Peyer's patch (tissue), 4 donors: ENCODE measurements at regions not wholly inside any gene's neighbourhood (a gene's known extent, or its start where the extent isn't known, plus 50 kb on each side); places are given as distances from the start of the nearest gene placed in this dataset.
"Not testable (repeated sequence)": the region's sequence is repeated elsewhere in the genome, so short reads cannot be mapped to it uniquely, and the experiment has no call there.

Source experiments
- DNase-seq, 3 donors: peaks; one replicate each; pipeline ENCODE4 v3.0.0-alpha.2; 2017 to 2019
- H3K27ac ChIP-seq, 4 donors: fragments of 200-600 bp; sonication (generic); one replicate each; pipeline ENCODE4 v1.5.1; 2016 to 2019
- H3K27me3 ChIP-seq, 2 donors: fragments of 200-600 bp; sonication (generic); one replicate each; pipeline ENCODE4 v1.5.1; 2019
- H3K36me3 ChIP-seq, 3 donors: fragments of 200-600 bp; sonication (generic); one replicate each; pipeline ENCODE4 v1.5.1; 2016 to 2019
- H3K4me1 ChIP-seq, 4 donors: fragments of 200-600 bp; sonication (generic); one replicate each; pipeline ENCODE4 v1.5.1; 2016 to 2019
- H3K4me3 ChIP-seq, 4 donors: fragments of 200-600 bp; sonication (generic); 1 replicate in 3 of 4; 2 replicates in 1 of 4; pipeline ENCODE4 v1.5.1; 2016 to 2019; ENCODE audit warnings: mild to moderate bottlenecking in 1 of 4
- H3K9me3 ChIP-seq, 4 donors: fragments of 200-600 bp; sonication (generic); one replicate each; pipeline ENCODE4 v1.5.1; 2016 to 2019; ENCODE audit warnings: mild to moderate bottlenecking in 1 of 4
- POLR2A ChIP-seq, 2 donors: fragments of 450-650 bp; IDR thresholded peaks; one replicate each; pipeline ENCODE4 v1.5.1; 2017; ENCODE audit warnings: antibody characterized with exemption in 2 of 2, mild to moderate bottlenecking in 2 of 2, moderate library complexity in 2 of 2
- TF ChIP-seq, protein P1 (sequence below), 6 experiments: fragments of 450-650 bp in 4 of 6; fragments of 200-600 bp in 2 of 6; sonication (generic) in 1 of 6; IDR thresholded peaks; one replicate each; pipeline ENCODE4 v1.5.1; 2017 to 2019; ENCODE audit warnings: antibody characterized with exemption in 6 of 6, mild to moderate bottlenecking in 3 of 6, moderate library complexity in 1 of 6

- H3K36me3 ChIP-seq: no peaks in the 10 kb centered on the region
- no peak overlapping the region for H3K27ac ChIP-seq
- no peaks in the 10 kb centered on the region for H3K9me3 ChIP-seq
- no peaks in the 10 kb centered on the region for H3K27me3 ChIP-seq
- no peak for DNase-seq
- no peaks in the 10 kb centered on the region for H3K4me1 ChIP-seq
- TF ChIP-seq, protein P1, sequence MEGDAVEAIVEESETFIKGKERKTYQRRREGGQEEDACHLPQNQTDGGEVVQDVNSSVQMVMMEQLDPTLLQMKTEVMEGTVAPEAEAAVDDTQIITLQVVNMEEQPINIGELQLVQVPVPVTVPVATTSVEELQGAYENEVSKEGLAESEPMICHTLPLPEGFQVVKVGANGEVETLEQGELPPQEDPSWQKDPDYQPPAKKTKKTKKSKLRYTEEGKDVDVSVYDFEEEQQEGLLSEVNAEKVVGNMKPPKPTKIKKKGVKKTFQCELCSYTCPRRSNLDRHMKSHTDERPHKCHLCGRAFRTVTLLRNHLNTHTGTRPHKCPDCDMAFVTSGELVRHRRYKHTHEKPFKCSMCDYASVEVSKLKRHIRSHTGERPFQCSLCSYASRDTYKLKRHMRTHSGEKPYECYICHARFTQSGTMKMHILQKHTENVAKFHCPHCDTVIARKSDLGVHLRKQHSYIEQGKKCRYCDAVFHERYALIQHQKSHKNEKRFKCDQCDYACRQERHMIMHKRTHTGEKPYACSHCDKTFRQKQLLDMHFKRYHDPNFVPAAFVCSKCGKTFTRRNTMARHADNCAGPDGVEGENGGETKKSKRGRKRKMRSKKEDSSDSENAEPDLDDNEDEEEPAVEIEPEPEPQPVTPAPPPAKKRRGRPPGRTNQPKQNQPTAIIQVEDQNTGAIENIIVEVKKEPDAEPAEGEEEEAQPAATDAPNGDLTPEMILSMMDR (IDR thresholded peaks at IDR 0.05): no peak
- TF ChIP-seq POLR2A (IDR thresholded peaks at IDR 0.05): no peak
- H3K4me3 ChIP-seq: no peak overlapping the region
These were observed 54.5 kb upstream of the PRKD1 start for GRCh38 chr14:29982171-29982570.

DNA sequence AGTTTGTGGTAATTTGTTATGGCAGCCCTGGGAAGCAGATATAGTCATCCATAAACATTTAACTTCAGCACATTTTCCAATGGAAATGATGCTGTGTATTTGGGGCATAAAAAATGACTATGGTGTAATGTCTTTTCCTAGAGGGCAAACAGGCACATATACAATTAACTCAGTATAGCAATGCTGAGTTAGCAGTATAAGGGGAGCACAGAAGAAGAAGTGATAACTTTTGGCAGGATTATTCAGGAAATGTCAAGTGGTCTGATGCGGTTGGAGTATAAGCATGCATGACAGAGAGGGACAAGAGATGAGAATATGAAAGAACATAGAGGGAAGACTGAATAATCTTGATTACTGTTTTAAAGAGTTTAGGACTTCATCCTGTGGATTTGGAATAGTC lies 55.3 kb upstream of the PRKD1 start:
- H3K9me3 ChIP-seq: no peaks in the 10 kb centered on the region
- H3K4me1 ChIP-seq: no peaks in the 10 kb centered on the region
- no peaks in the 10 kb centered on the region for H3K27me3 ChIP-seq
- H3K36me3 ChIP-seq: no peaks in the 10 kb centered on the region
- no peak for TF ChIP-seq POLR2A (IDR thresholded peaks at IDR 0.05)
- TF ChIP-seq, protein P1 (IDR thresholded peaks at IDR 0.05): no peak
- H3K4me3 ChIP-seq: no peak overlapping the region
- H3K27ac ChIP-seq: no peak overlapping the region
- no peak for DNase-seq

GRCh38 chr14:29990344-29990857 lies 62.8 kb upstream of the PRKD1 start:
- H3K36me3 ChIP-seq, H3K4me3 ChIP-seq, H3K27me3 ChIP-seq, H3K9me3 ChIP-seq, H3K27ac ChIP-seq, H3K4me1 ChIP-seq, DNase-seq: not testable (repeated sequence)

GRCh38 chr14:29990993-29991392 lies 63.3 kb upstream of the PRKD1 start:
- no peaks in the 10 kb centered on the region for H3K4me1 ChIP-seq
- no peak overlapping the region for H3K27ac ChIP-seq
- no peak for DNase-seq
- H3K4me3 ChIP-seq: no peak overlapping the region
- H3K27me3 ChIP-seq: no peaks in the 10 kb centered on the region
- TF ChIP-seq, protein P1 (IDR thresholded peaks at IDR 0.05): no peak
- TF ChIP-seq POLR2A (IDR thresholded peaks at IDR 0.05): no peak
- no peaks in the 10 kb centered on the region for H3K36me3 ChIP-seq
- no peaks in the 10 kb centered on the region for H3K9me3 ChIP-seq

DNA sequence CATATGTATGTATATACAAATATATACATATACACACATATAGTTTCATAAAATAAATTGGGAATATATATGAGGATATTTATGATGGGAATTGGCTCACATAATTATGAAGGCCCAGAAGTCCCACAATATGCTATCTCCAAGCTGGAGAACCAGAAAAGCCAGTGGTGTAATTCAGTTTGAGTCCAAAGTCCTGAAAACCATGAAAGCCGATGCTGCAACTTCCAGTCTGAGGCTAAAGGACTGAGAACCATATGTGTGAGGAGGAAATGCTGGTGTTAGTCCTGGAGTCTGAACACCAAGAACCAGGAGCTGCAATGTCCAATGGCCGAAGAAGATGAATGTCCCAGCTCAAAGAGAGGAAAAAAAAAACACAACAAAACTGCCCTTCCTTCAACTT lies 65.5 kb upstream of the PRKD1 start:
- no peaks in the 10 kb centered on the region for H3K4me1 ChIP-seq
- no peaks in the 10 kb centered on the region for H3K36me3 ChIP-seq
- no peak overlapping the region for H3K4me3 ChIP-seq
- H3K27me3 ChIP-seq: no peaks in the 10 kb centered on the region
- TF ChIP-seq POLR2A (IDR thresholded peaks at IDR 0.05): no peak
- H3K9me3 ChIP-seq: no peaks in the 10 kb centered on the region
- no peak overlapping the region for H3K27ac ChIP-seq
- DNase-seq: no peak

DNA sequence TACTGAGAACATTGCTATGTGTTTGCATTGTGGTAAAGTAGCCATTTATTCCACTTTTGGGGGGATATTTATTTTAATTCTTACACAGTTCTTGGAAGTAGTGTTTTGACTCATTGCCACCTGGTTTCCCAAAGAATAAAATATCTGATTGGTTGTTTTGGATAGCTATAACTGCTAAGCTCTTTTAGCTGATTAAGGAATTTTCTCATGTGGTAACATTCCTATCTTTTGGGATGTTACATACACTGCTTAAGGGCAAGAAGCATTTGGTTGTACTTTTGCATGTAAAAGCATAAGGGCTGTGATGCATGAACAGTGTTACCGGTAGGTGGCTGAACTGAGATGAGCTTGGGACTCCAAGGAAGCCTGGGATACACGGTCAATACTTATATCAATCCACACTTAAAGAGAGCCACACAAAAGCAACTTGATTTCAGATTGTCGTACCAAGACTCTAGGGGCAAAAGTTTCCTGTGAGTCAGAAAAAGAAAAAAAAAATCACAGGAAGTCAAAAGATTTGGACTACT lies 71.4 kb upstream of the PRKD1 start:
- Histone ChIP-seq H3K4me3 (no peak overlapping the region), H3K27me3 (no peaks in the 10 kb centered on the region), H3K9me3 (no peaks in the 10 kb centered on the region), H3K4me1 (no peaks in the 10 kb centered on the region), H3K27ac (no peak overlapping the region), H3K36me3 (no peaks in the 10 kb centered on the region)
- TF ChIP-seq, protein P1 (IDR thresholded peaks at IDR 0.05): no peak
- TF ChIP-seq POLR2A (IDR thresholded peaks at IDR 0.05): no peak
- DNase-seq: no peak

GRCh38 chr14:30002859-30003258 lies 75.2 kb upstream of the PRKD1 start:
- H3K4me3 ChIP-seq: no peak overlapping the region
- DNase-seq: no peak
- H3K9me3 ChIP-seq: no peaks in the 10 kb centered on the region
- no peak overlapping the region for H3K27ac ChIP-seq
- H3K4me1 ChIP-seq: no peaks in the 10 kb centered on the region
- TF ChIP-seq, protein P1 (IDR thresholded peaks at IDR 0.05): no peak
- no peak for TF ChIP-seq POLR2A (IDR thresholded peaks at IDR 0.05)
- no peaks in the 10 kb centered on the region for H3K36me3 ChIP-seq
- H3K27me3 ChIP-seq: no peaks in the 10 kb centered on the region
